HL-60 (cell line): ENCODE measurements at regions not wholly inside any gene's neighbourhood (a gene's known extent, or its start where the extent isn't known, plus 50 kb on each side); places are given as distances from the start of the nearest gene placed in this dataset.

ENCODE experiments used
- GABPA ChIP-seq: IDR thresholded peaks from 2 replicates; pipeline ENCODE4 v1.6.1; 2012; ENCODE audit warnings: low read depth
- POLR2AphosphoS5 ChIP-seq: IDR thresholded peaks from 2 replicates; pipeline ENCODE4 v1.6.1; 2012; ENCODE audit warnings: low read depth
- REST ChIP-seq: IDR thresholded peaks from 2 replicates; pipeline ENCODE4 v1.6.1; 2012; ENCODE audit warnings: low read depth; ENCODE audit not compliant: insufficient replicate concordance
- SPI1 ChIP-seq: IDR thresholded peaks from 2 replicates; pipeline ENCODE4 v1.6.1; 2012; ENCODE audit warnings: low read depth, mild to moderate bottlenecking, borderline replicate concordance
- TF ChIP-seq, protein P1 (sequence below): IDR thresholded peaks from one replicate; pipeline ENCODE4 v1.5.1; 2011; ENCODE audit warnings: low read length, control low read depth, inconsistent platforms; ENCODE audit not compliant: insufficient read depth

DNA sequence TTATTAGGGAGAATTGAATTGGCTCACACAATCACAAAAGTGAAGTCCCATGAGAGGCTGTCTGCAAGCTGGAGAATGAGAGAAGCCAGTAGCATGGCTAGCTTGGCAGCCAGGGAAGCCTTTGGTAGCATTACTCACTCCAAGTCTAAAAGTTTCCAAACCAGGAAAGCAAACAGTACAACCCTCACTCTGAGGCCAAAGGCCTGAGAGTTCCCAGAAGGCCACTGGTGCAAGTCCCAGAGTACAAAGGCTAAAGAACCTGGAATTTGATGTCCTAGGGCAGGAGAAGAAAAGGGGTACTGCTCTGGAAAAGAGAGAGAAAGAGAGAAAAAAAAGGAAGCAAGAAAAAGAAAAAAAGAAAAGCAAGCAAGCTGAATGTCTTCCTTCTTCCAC is 318.2 kb downstream of the RND3 start:
- TF ChIP-seq, protein P1, sequence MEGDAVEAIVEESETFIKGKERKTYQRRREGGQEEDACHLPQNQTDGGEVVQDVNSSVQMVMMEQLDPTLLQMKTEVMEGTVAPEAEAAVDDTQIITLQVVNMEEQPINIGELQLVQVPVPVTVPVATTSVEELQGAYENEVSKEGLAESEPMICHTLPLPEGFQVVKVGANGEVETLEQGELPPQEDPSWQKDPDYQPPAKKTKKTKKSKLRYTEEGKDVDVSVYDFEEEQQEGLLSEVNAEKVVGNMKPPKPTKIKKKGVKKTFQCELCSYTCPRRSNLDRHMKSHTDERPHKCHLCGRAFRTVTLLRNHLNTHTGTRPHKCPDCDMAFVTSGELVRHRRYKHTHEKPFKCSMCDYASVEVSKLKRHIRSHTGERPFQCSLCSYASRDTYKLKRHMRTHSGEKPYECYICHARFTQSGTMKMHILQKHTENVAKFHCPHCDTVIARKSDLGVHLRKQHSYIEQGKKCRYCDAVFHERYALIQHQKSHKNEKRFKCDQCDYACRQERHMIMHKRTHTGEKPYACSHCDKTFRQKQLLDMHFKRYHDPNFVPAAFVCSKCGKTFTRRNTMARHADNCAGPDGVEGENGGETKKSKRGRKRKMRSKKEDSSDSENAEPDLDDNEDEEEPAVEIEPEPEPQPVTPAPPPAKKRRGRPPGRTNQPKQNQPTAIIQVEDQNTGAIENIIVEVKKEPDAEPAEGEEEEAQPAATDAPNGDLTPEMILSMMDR: no peak
- no peak for TF ChIP-seq SPI1
- TF ChIP-seq REST: no peak
- TF ChIP-seq POLR2AphosphoS5: no peak
- TF ChIP-seq GABPA: no peak
